ENCODE measurements at regions not wholly inside any gene's neighbourhood (a gene's known extent, or its start where the extent isn't known, plus 50 kb on each side); places are given as distances from the start of the nearest gene placed in this dataset.

- TF ChIP-seq MAFK (IDR thresholded peaks at IDR 0.05; ENCODE audit: low read depth, low read length) (no peak), POLR2A (IDR thresholded peaks at IDR 0.05; ENCODE audit: control extremely low read depth in 1 of 2, low read depth in 2 of 2, low read length in 2 of 2) (no peak), JUN (IDR thresholded peaks at IDR 0.05; ENCODE audit: low read depth, low read length) (no peak), GABPA (IDR thresholded peaks at IDR 0.05; ENCODE audit: borderline replicate concordance, insufficient read depth, low read length) (no peak), CHD2 (IDR thresholded peaks at IDR 0.05; ENCODE audit: low read length) (no peak), YY1 (IDR thresholded peaks at IDR 0.05; ENCODE audit: low read depth, low read length) (no peak), MAX (IDR thresholded peaks at IDR 0.05) (no peak), HDAC2 (IDR thresholded peaks at IDR 0.05; ENCODE audit: borderline replicate concordance in 1 of 2, low read depth in 2 of 2, low read length in 2 of 2) (no peak), POLR2AphosphoS5 (IDR thresholded peaks at IDR 0.05; ENCODE audit: low read depth, low read length) (no peak), TCF12 (IDR thresholded peaks at IDR 0.05; ENCODE audit: low read depth, low read length) (no peak), EZH2 (IDR thresholded peaks at IDR 0.05; ENCODE audit: low read depth, low read length, severe bottlenecking) (no peak), BACH1 (IDR thresholded peaks at IDR 0.05; ENCODE audit: low read length) (no peak), NANOG (IDR thresholded peaks at IDR 0.05; ENCODE audit: insufficient read depth, low read depth, low read length, poor library complexity, severe bottlenecking) (no peak)
- TF ChIP-seq, protein P1, sequence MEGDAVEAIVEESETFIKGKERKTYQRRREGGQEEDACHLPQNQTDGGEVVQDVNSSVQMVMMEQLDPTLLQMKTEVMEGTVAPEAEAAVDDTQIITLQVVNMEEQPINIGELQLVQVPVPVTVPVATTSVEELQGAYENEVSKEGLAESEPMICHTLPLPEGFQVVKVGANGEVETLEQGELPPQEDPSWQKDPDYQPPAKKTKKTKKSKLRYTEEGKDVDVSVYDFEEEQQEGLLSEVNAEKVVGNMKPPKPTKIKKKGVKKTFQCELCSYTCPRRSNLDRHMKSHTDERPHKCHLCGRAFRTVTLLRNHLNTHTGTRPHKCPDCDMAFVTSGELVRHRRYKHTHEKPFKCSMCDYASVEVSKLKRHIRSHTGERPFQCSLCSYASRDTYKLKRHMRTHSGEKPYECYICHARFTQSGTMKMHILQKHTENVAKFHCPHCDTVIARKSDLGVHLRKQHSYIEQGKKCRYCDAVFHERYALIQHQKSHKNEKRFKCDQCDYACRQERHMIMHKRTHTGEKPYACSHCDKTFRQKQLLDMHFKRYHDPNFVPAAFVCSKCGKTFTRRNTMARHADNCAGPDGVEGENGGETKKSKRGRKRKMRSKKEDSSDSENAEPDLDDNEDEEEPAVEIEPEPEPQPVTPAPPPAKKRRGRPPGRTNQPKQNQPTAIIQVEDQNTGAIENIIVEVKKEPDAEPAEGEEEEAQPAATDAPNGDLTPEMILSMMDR (IDR thresholded peaks at IDR 0.05; ENCODE audit: control extremely low read depth in 1 of 3, insufficient read depth in 1 of 3, low read depth in 1 of 3, low read length in 3 of 3): no peak
Measured at GRCh38 chr14:22268875-22269274, 320.1 kb downstream of the DAD1 start.
